SK-N-SH (cell line): ENCODE measurements at regions not wholly inside any gene's neighbourhood (a gene's known extent, or its start where the extent isn't known, plus 50 kb on each side); places are given as distances from the start of the nearest gene placed in this dataset.

Experiments used
- CTCF ChIA-PET: fragments of 300-600, 350-600 bp; formaldehyde crosslinking; extraction: SDS; loops from one replicate; lab custom pipeline; 2021; lab: Yijun Ruan, JAX
- POLR2A ChIA-PET: fragments of 350-600 bp; sonication (Branson Sonifier 250); formaldehyde crosslinking; extraction: SDS; loops from one replicate; lab custom pipeline; 2020; ENCODE audit warnings: antibody characterized with exemption, inconsistent platforms; lab: Yijun Ruan, JAX
- DNase-seq: peaks from one replicate; pipeline ENCODE4 v3.0.0; 2012
- H2AFZ ChIP-seq: fragments of 200-600 bp; sonication (generic); 2 replicates; pipeline ENCODE4 v1.8.1; 2016; ENCODE audit warnings: antibody characterized with exemption, mild to moderate bottlenecking, low read depth
- H3F3A ChIP-seq: fragments of 200-600 bp; sonication (generic); replicated peaks from 2 replicates; pipeline ENCODE3; 2016; ENCODE audit warnings: antibody characterized with exemption, mild to moderate bottlenecking; ENCODE audit not compliant: insufficient read depth
- H3K27ac ChIP-seq, 2 experiments: fragments of 200-500 bp in 1 of 2; fragments of 200-600 bp in 1 of 2; sonication (Bioruptor generic) in 1 of 2; sonication (generic), shearing (Covaris generic) in 1 of 2; 2 replicates each; pipeline versions ENCODE4 v1.5.1 to v1.6.1; 2014 to 2016; ENCODE audit warnings: low read depth in 2 of 2, inconsistent platforms in 1 of 2, low read length in 1 of 2, mild to moderate bottlenecking in 1 of 2, mixed read lengths in 1 of 2
- H3K27me3 ChIP-seq: fragments of 200-600 bp; sonication (generic), shearing (Covaris generic); 2 replicates; pipeline ENCODE4 v1.6.1; 2016; ENCODE audit warnings: mixed run types; ENCODE audit not compliant: insufficient read depth
- H3K36me3 ChIP-seq, 2 experiments: fragments of 200-500 bp in 1 of 2; fragments of 200-600 bp in 1 of 2; sonication (Bioruptor generic) in 1 of 2; sonication (generic) in 1 of 2; replicated peaks in 1 of 2; 2 replicates each; pipeline versions ENCODE3 to v1.5.1; 2014 to 2016; ENCODE audit warnings: low read length in 1 of 2, mild to moderate bottlenecking in 1 of 2; ENCODE audit not compliant: insufficient read depth in 2 of 2, control insufficient read depth in 1 of 2
- H3K4me1 ChIP-seq, 2 experiments: fragments of 200-500 bp in 1 of 2; fragments of 200-600 bp in 1 of 2; sonication (Bioruptor generic) in 1 of 2; sonication (generic), shearing (Covaris generic) in 1 of 2; 2 replicates each; pipeline versions ENCODE4 v1.5.1 to v1.6.1; 2014 to 2016; ENCODE audit warnings: low read depth in 1 of 2, low read length in 1 of 2, mixed run types in 1 of 2; ENCODE audit not compliant: insufficient read depth in 2 of 2, control insufficient read depth in 1 of 2
- H3K4me2 ChIP-seq: fragments of 200-600 bp; sonication (generic), shearing (Covaris generic); 2 replicates; pipeline ENCODE4 v1.6.1; 2017; ENCODE audit warnings: mixed run types
- H3K4me3 ChIP-seq, 2 experiments: fragments of 200-500 bp in 1 of 2; fragments of 200-600 bp in 1 of 2; sonication (Bioruptor generic) in 1 of 2; sonication (generic), shearing (Covaris generic) in 1 of 2; 2 replicates each; pipeline versions ENCODE4 v1.5.1 to v1.8.1; 2014 to 2016; ENCODE audit warnings: low read depth in 2 of 2, inconsistent platforms in 1 of 2, low read length in 1 of 2, mild to moderate bottlenecking in 1 of 2, mixed read lengths in 1 of 2, moderate library complexity in 1 of 2
- H3K79me2 ChIP-seq: fragments of 200-600 bp; sonication (generic); 2 replicates; pipeline ENCODE4 v1.8.1; 2017; ENCODE audit warnings: mild to moderate bottlenecking; ENCODE audit not compliant: insufficient read depth
- H3K9ac ChIP-seq: fragments of 200-600 bp; sonication (generic); 2 replicates; pipeline ENCODE4 v1.6.1; 2017; ENCODE audit warnings: mixed run types
- H3K9me2 ChIP-seq: fragments of 200-600 bp; sonication (generic); 2 replicates; pipeline ENCODE4 v1.6.1; 2017; ENCODE audit warnings: mixed run types
- H3K9me3 ChIP-seq: fragments of 200-600 bp; sonication (generic); 2 replicates; pipeline ENCODE4 v1.6.1; 2017; ENCODE audit warnings: mixed run types, mild to moderate bottlenecking, moderate library complexity
- H4K20me1 ChIP-seq: fragments of 200-600 bp; sonication (generic); 2 replicates; pipeline ENCODE4 v1.6.1; 2017; ENCODE audit warnings: mild to moderate bottlenecking, mixed run types; ENCODE audit not compliant: insufficient read depth
- CTCF ChIP-seq: fragments of 200-600 bp; sonication (generic); IDR thresholded peaks from 2 replicates; pipeline ENCODE4 v1.6.1; 2017; ENCODE audit warnings: antibody characterized with exemption, mild to moderate bottlenecking, moderate library complexity
- ELF1 ChIP-seq: IDR thresholded peaks from 2 replicates; pipeline ENCODE4 v1.4.0; 2012
- EZH2phosphoT487 ChIP-seq: fragments of 200-600 bp; sonication (generic); IDR thresholded peaks from 2 replicates; pipeline ENCODE4 v1.6.1; 2017; ENCODE audit warnings: low read depth, mixed run types, mild to moderate bottlenecking, antibody characterized with exemption, moderate library complexity, borderline replicate concordance
- FOXM1 ChIP-seq: IDR thresholded peaks from 2 replicates; pipeline ENCODE4 v1.4.0; 2012; ENCODE audit warnings: low read depth, mild to moderate bottlenecking
- IRF3 ChIP-seq: fragments of 150-350 bp; IDR thresholded peaks from 2 replicates; pipeline ENCODE4 v1.6.1; 2016; ENCODE audit warnings: mild to moderate bottlenecking, low read depth, low read length
- MXI1 ChIP-seq: IDR thresholded peaks from 2 replicates; pipeline ENCODE4 v1.6.1; 2012; ENCODE audit warnings: mild to moderate bottlenecking, low read depth, low read length, improper control_type of control experiment
- NRF1 ChIP-seq: IDR thresholded peaks from 2 replicates; pipeline ENCODE4 v1.6.1; 2012; ENCODE audit warnings: low read depth, mild to moderate bottlenecking, low read length
- PBX3 ChIP-seq: IDR thresholded peaks from 2 replicates; pipeline ENCODE4; 2012
- POLR2AphosphoS5 ChIP-seq: IDR thresholded peaks from 2 replicates; pipeline ENCODE4 v1.6.1; 2012; ENCODE audit warnings: low read depth, low read length
- RAD21 ChIP-seq: IDR thresholded peaks from 2 replicates; pipeline ENCODE4 v1.6.1; 2012; ENCODE audit warnings: mild to moderate bottlenecking, low read length
- RCOR1 ChIP-seq: fragments of 150-350 bp; IDR thresholded peaks from 2 replicates; pipeline ENCODE4 v1.6.1; 2017; ENCODE audit warnings: antibody characterized with exemption, low read length
- REST ChIP-seq: IDR thresholded peaks from 2 replicates; pipeline ENCODE4 v1.6.1; 2012; ENCODE audit warnings: mild to moderate bottlenecking, low read depth, low read length, moderate library complexity
- SIN3A ChIP-seq: IDR thresholded peaks from 2 replicates; pipeline ENCODE4 v1.6.1; 2012; ENCODE audit warnings: low read depth, mild to moderate bottlenecking, low read length, moderate library complexity, borderline replicate concordance
- SMC3 ChIP-seq: IDR thresholded peaks from 2 replicates; pipeline ENCODE4 v1.6.1; 2012; ENCODE audit warnings: low read depth, low read length, improper control_type of control experiment
- TCF12 ChIP-seq: IDR thresholded peaks from 2 replicates; pipeline ENCODE4 v1.4.0; 2012
- USF1 ChIP-seq: IDR thresholded peaks from 2 replicates; pipeline ENCODE4 v1.4.0; 2012; ENCODE audit warnings: low read depth, borderline replicate concordance
- USF2 ChIP-seq: fragments of 150-350 bp; IDR thresholded peaks from 2 replicates; pipeline ENCODE4 v1.6.1; 2017; ENCODE audit warnings: antibody characterized with exemption, low read length, low read depth, borderline replicate concordance
- YY1 ChIP-seq: IDR thresholded peaks from 2 replicates; pipeline ENCODE4 v1.4.0; 2012; ENCODE audit warnings: low read depth, mild to moderate bottlenecking
- WGBS: methylation state at CpG from one replicate; pipeline ENCODE4 v1.1.6; 2017; ENCODE audit warnings: low lambda C conversion rate; 5-methylcytosine and 5-hydroxymethylcytosine counted together

- Histone ChIP-seq H3K79me2 (no peaks in the 10 kb centered on the region), H3K9me3 (no peaks in the 10 kb centered on the region), H3K4me3 (no peak overlapping the region), H3K4me2 (no peak overlapping the region), H3K4me1 (no peaks in the 10 kb centered on the region), H3K9ac (no peak overlapping the region), H3K36me3 (no peaks in the 10 kb centered on the region), H3F3A (no peaks in the 10 kb centered on the region), H3K27me3 (no peaks in the 10 kb centered on the region), H3K9me2 (no peaks in the 10 kb centered on the region), H2AFZ (no peak overlapping the region), H3K27ac (no peak overlapping the region), H4K20me1 (no peaks in the 10 kb centered on the region)
- DNase-seq: no peak
- CTCF ChIA-PET: no interaction called here
- POLR2A ChIA-PET: no interaction called here
- no peak for TF ChIP-seq SIN3A
- TF ChIP-seq NRF1: no peak
- no peak for TF ChIP-seq FOXM1
- TF ChIP-seq ELF1: no peak
- no peak for TF ChIP-seq SMC3
- TF ChIP-seq PBX3: no peak
- TF ChIP-seq IRF3: no peak
- TF ChIP-seq RAD21: no peak
- TF ChIP-seq RCOR1: no peak
- TF ChIP-seq POLR2AphosphoS5: no peak
- no peak for TF ChIP-seq TCF12
- no peak for TF ChIP-seq YY1
- TF ChIP-seq REST: no peak
- no peak for TF ChIP-seq MXI1
- 93% methylated on average over 1 of the region's 1 CpG for WGBS
These were observed 315.4 kb upstream of the ZC3H15 start for GRCh38 chr2:186170693-186171092.

GRCh38 chr2:186181625-186182024, 304.4 kb upstream of the ZC3H15 start:
- H3K9ac ChIP-seq: no peak overlapping the region
- no peak overlapping the region for H3K4me2 ChIP-seq
- H2AFZ ChIP-seq: no peak overlapping the region
- H3K4me1 ChIP-seq: no peaks in the 10 kb centered on the region; a peak in 1 of 4 replicates
- ChIA-PET CTCF (no interaction called here), POLR2A (no interaction called here)
- no peak overlapping the region for H3K27ac ChIP-seq
- 94% methylated on average over 1 of the region's 1 CpG for WGBS
- no peaks in the 10 kb centered on the region for H3K27me3 ChIP-seq
- no peaks in the 10 kb centered on the region for H3K36me3 ChIP-seq
- H3K4me3 ChIP-seq: no peak overlapping the region
- no peaks in the 10 kb centered on the region for H3K79me2 ChIP-seq
- no peak for DNase-seq
- no peaks in the 10 kb centered on the region for H3F3A ChIP-seq
- TF ChIP-seq USF2 (no peak), EZH2phosphoT487 (no peak), USF1 (no peak), CTCF (no peak)
- H3K9me3 ChIP-seq: no peaks in the 10 kb centered on the region
- no peaks in the 10 kb centered on the region for H4K20me1 ChIP-seq
- H3K9me2 ChIP-seq: no peaks in the 10 kb centered on the region
